Heart right ventricle (tissue), 16 donors: ENCODE measurements at regions not wholly inside any gene's neighbourhood (a gene's known extent, or its start where the extent isn't known, plus 50 kb on each side); places are given as distances from the start of the nearest gene placed in this dataset.

Experiments used
- ATAC-seq, 8 donors: fragments of 200-7000 bp; cut with Tn5 transposase; one replicate each; pipeline ENCODE4 v1.9.1; 2020; ENCODE audit warnings: mild to moderate bottlenecking in 8 of 8, moderate library complexity in 8 of 8, moderate number of reproducible peaks in 1 of 8
- DNase-seq, 2 donors: peaks; one replicate each; pipeline ENCODE4 v3.0.0-alpha.2; 2020
- H3K27ac ChIP-seq, 10 donors: fragments of 200-600 bp; sonication (generic) in 2 of 10; one replicate each; pipeline versions ENCODE4 v1.5.0 to v1.8.0; 2020 to 2022; ENCODE audit warnings: mild to moderate bottlenecking in 3 of 10
- H3K27me3 ChIP-seq, 7 donors: fragments of 200-600 bp; one replicate each; pipeline ENCODE4 v1.8.0; 2021 to 2022; ENCODE audit warnings: mild to moderate bottlenecking in 2 of 7
- H3K36me3 ChIP-seq, 9 donors: fragments of 200-600 bp; sonication (generic) in 1 of 9; one replicate each; pipeline versions ENCODE4 v1.5.0 to v1.8.0; 2020 to 2022; ENCODE audit warnings: mild to moderate bottlenecking in 2 of 9
- H3K4me1 ChIP-seq, 9 donors: fragments of 200-600 bp; sonication (generic) in 1 of 9; one replicate each; pipeline versions ENCODE4 v1.5.0 to v1.8.0; 2020 to 2022; ENCODE audit warnings: mild to moderate bottlenecking in 4 of 9
- H3K4me3 ChIP-seq, 10 donors: fragments of 200-600 bp; sonication (generic) in 2 of 10; one replicate each; pipeline versions ENCODE4 v1.5.0 to v1.8.0; 2020 to 2022; ENCODE audit warnings: mild to moderate bottlenecking in 7 of 10, moderate library complexity in 2 of 10
- H3K9me3 ChIP-seq, 11 donors: fragments of 200-600 bp in 10 of 11; sonication (generic) in 2 of 11; one replicate each; pipeline versions ENCODE4 v1.5.0 to v1.8.0; 2013 to 2022; ENCODE audit warnings: mild to moderate bottlenecking in 2 of 11, control low read depth in 1 of 11, moderate library complexity in 1 of 11
- WGBS, 2 donors: extraction: QIAGEN DNeasy Blood & Tissue Kit; methylation state at CpG; one replicate each; pipeline ENCODE4 v1.1.7; 2013; ENCODE audit warnings: inconsistent platforms in 1 of 2; 5-methylcytosine and 5-hydroxymethylcytosine counted together
- intact Hi-C, 10 donors: fragments of 100-400 bp; cut with DNase I; formaldehyde crosslinking; loops; one replicate each; pipeline versions ENCODE4 v1.11.1 to v1.14.2; 2022
- TF ChIP-seq, protein P1 (sequence below), 9 donors: fragments of 200-600 bp; sonication (generic) in 2 of 9; IDR thresholded peaks; one replicate each; pipeline versions ENCODE4 v1.5.0 to v1.8.0; 2021 to 2022; ENCODE audit warnings: antibody characterized with exemption in 9 of 9, mild to moderate bottlenecking in 5 of 9, moderate library complexity in 1 of 9
- donor health status: Arrhythmogenic right ventricular cardiomyopathy.
- donor health status: ischemic (EF 13 %, LVEDD 7.1; RV severe dilation, severe dysfunction).
- donor health status: healthy with polysubstance abuse.
- donor health status: DM: no; HTN: yes; CAD: no.
- donor health status: DM: no; HTN: no; CAD: no.
- donor health status: ischemic (EF 25% LVEDD 6.9; RV normal size, moderate dysfunction).
- donor health status: ischemic (EF 25% LVEDD 5.7; RV mildly dilated, moderate dysfunction).
- donor health status: healthy.
- donor health status: DM: yes; HTN: yes; CAD: no.
- donor health status: Ischemic cardiomyopathy.
- donor health status: ischemic (EF 35%, LVEDD 5.7; RV mildly dilated, moderate dysfunction).
- donor health status: nonischemic (EF 11% LVEDD 7.7; RV severe dilation, severe dysfunction).
- donor health status: DM: yes; HTN: yes; CAD: no.
- donor health status: PGD.
- donor health status: ischemic (EF 29% LVEDD 5.4; RV normal size, mild dysfunction).
- donor health status: nonischemic (EF 23%, LVEDD 6.1; RV moderate dilation, normal function).

DNA sequence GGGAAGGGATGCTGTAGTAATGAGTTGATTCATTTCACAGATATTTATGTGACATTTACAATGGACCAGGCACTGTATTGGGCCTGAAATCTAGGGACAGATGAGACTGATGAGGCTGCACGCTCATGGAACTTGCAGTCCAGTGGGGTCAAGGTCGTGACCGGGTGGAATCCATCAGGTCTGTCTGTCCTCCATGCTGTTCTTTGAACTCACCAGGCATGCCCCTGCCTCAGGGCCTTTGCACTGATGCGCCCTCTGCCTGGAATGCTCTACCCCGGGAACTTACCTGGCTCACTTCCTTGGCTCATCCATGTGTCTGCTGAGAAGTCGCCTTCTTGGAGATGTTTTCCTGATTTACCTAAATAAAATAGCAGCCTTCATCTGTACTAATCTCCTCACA, 200.1 kb downstream of the VRK1 start:
- Histone ChIP-seq H3K27me3 (peaks cover 0 to 16% (median 0%) of the 10 kb centered on the region in 7 donors), H3K4me1 (no peaks in the 10 kb centered on the region), H3K27ac (no peak overlapping the region), H3K4me3 (no peak overlapping the region), H3K9me3 (no peaks in the 10 kb centered on the region), H3K36me3 (no peaks in the 10 kb centered on the region)
- intact Hi-C loops = no loop called here
- TF ChIP-seq, protein P1, sequence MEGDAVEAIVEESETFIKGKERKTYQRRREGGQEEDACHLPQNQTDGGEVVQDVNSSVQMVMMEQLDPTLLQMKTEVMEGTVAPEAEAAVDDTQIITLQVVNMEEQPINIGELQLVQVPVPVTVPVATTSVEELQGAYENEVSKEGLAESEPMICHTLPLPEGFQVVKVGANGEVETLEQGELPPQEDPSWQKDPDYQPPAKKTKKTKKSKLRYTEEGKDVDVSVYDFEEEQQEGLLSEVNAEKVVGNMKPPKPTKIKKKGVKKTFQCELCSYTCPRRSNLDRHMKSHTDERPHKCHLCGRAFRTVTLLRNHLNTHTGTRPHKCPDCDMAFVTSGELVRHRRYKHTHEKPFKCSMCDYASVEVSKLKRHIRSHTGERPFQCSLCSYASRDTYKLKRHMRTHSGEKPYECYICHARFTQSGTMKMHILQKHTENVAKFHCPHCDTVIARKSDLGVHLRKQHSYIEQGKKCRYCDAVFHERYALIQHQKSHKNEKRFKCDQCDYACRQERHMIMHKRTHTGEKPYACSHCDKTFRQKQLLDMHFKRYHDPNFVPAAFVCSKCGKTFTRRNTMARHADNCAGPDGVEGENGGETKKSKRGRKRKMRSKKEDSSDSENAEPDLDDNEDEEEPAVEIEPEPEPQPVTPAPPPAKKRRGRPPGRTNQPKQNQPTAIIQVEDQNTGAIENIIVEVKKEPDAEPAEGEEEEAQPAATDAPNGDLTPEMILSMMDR (IDR thresholded peaks at IDR 0.05) = no peak
- WGBS, 2 donors = 87 to 88% methylated on average over 6 of the region's 6 CpGs
- ATAC-seq (no peak), DNase-seq (no peak)

DNA sequence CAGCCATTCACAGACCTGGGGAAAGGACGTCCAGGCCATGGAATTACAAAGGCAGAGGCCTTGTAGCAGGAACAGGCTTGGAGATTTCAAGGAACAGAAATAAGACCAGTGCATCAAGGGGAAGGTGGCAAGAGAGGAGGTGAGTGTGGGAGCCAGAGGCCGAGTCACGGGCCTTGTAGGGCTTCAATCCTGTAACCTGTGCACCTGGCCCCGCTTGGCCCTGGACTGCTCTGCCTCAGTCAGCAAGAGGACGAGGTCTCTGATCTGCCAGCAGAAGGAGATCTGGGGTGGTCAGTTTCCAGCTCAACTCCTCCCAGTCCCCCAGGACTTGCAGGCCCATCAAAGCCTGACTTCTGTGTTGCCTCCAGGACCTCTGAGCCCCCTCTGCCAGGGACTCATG, 200.8 kb downstream of the VRK1 start:
- WGBS, 2 donors = 86 to 90% methylated on average over 5 of the region's 5 CpGs
- Histone ChIP-seq H3K27ac (no peak overlapping the region), H3K4me3 (no peak overlapping the region), H3K36me3 (no peaks in the 10 kb centered on the region), H3K27me3 (peaks cover 0 to 16% (median 0%) of the 10 kb centered on the region in 7 donors), H3K9me3 (no peaks in the 10 kb centered on the region), H3K4me1 (no peaks in the 10 kb centered on the region)
- TF ChIP-seq, protein P1 (IDR thresholded peaks at IDR 0.05) = no peak
- DNase-seq (no peak), ATAC-seq (no peak)
- intact Hi-C loops = no loop called here

DNA sequence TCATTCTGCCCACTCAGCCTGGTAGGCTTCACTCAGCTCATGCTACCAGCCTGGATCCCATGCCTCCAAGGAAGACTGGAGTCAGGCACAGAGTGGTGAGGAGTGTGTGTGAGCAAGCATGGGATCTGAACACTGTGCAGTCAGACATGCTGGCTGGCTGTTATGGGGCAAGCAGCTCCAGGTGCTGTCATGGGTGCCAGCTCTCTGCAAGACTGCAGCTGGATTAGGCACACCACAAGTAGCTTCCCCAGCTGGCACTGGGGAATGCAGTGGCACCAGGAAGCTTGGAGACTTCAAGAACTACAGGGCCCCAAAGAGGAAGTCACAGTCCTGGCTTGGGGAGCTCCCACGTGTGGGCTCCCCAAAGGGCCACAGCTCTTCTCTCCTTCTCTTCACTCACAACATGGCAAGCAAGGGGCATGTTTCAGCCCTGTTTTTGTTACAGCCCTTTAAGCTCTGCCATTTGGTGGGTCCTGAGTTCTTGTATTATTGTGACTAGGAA, 202.5 kb downstream of the VRK1 start:
- no peak overlapping the region for H3K4me3 ChIP-seq
- no peaks in the 10 kb centered on the region for H3K4me1 ChIP-seq
- peaks cover 0 to 7% (median 0%) of the 10 kb centered on the region in 7 donors for H3K27me3 ChIP-seq
- 68 to 78% methylated on average over 1 of the region's 1 CpG for WGBS, 2 donors
- H3K36me3 ChIP-seq = no peaks in the 10 kb centered on the region
- TF ChIP-seq, protein P1 (IDR thresholded peaks at IDR 0.05) = no peak
- DNase-seq (no peak), ATAC-seq (no peak)
- intact Hi-C loops = no loop called here
- no peaks in the 10 kb centered on the region for H3K9me3 ChIP-seq
- no peak overlapping the region for H3K27ac ChIP-seq

DNA sequence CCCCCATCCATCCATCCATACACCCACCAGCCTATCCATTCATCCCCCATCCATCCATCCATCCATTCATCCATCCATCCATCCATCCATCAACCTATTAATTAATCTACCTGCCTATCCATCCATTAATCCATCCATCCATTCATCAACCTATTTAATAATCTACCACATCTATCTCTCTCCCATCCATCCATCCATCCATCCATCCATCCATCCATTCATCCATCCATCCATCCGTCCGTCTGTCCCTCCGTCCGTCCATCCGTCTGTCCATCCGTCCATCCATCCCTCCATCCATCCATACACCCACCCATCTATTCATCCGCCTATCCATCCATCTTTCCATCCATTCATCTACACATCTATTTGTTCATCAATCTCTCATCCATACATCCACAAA, 205.3 kb downstream of the VRK1 start:
- WGBS, 2 donors = 84 to 90% methylated on average over 7 of the region's 7 CpGs
- DNase-seq (no peak), ATAC-seq (no peak)
- Histone ChIP-seq H3K4me1 (no peaks in the 10 kb centered on the region), H3K27me3 (peaks cover 0 to 3% (median 0%) of the 10 kb centered on the region in 7 donors), H3K9me3 (no peaks in the 10 kb centered on the region), H3K4me3 (no peak overlapping the region), H3K36me3 (no peaks in the 10 kb centered on the region), H3K27ac (no peak overlapping the region)
- TF ChIP-seq, protein P1 (IDR thresholded peaks at IDR 0.05) = no peak
- intact Hi-C loops = no loop called here
